Right renal pelvis (tissue), 4 donors: ENCODE measurements at regions not wholly inside any gene's neighbourhood (a gene's known extent, or its start where the extent isn't known, plus 50 kb on each side); places are given as distances from the start of the nearest gene placed in this dataset.
"Not testable (repeated sequence)": the region's sequence is repeated elsewhere in the genome, so short reads cannot be mapped to it uniquely, and the experiment has no call there.

Experiments
- DNase-seq, 4 donors: peaks; one replicate each; pipeline ENCODE4 v3.0.0-alpha.2; 2013; ENCODE audit warnings: low read depth in 4 of 4, low spot score in 3 of 4, missing footprints in 1 of 4

GRCh38 chr12:102672212-102672611 lies 191.8 kb upstream of the IGF1 start:
- DNase-seq, result not testable (repeated sequence)

GRCh38 chr12:102669056-102669455 lies 188.7 kb upstream of the IGF1 start:
- DNase-seq, result no peak

GRCh38 chr12:102666176-102666575 lies 185.8 kb upstream of the IGF1 start:
- peak in 1 of 4 donors; percentile 5 for DNase-seq

- DNase-seq, result no peak
Measured at GRCh38 chr12:102659200-102659911, 179.0 kb upstream of the IGF1 start.

- DNase-seq, result no peak
Measured at GRCh38 chr12:102653406-102653805, 173.0 kb upstream of the IGF1 start.

GRCh38 chr12:102652645-102653313 lies 172.4 kb upstream of the IGF1 start:
- no peak for DNase-seq

GRCh38 chr12:102645968-102646367 lies 165.6 kb upstream of the IGF1 start:
- no peak for DNase-seq

GRCh38 chr12:102643879-102644575 lies 163.7 kb upstream of the IGF1 start:
- no peak for DNase-seq

GRCh38 chr12:102642199-102642598 lies 161.8 kb upstream of the IGF1 start:
- DNase-seq, result no peak

GRCh38 chr12:102640658-102641057 lies 160.3 kb upstream of the IGF1 start:
- not testable (repeated sequence) for DNase-seq

- no peak for DNase-seq
Measured at GRCh38 chr12:102638777-102639176, 158.4 kb upstream of the IGF1 start.

GRCh38 chr12:102633981-102634605 lies 153.7 kb upstream of the IGF1 start:
- no peak for DNase-seq

GRCh38 chr12:102631274-102631673 lies 150.9 kb upstream of the IGF1 start:
- DNase-seq, result no peak

- no peak for DNase-seq
Measured at GRCh38 chr12:102629262-102629888, 149.0 kb upstream of the IGF1 start.

GRCh38 chr12:102625819-102626218 lies 145.5 kb upstream of the IGF1 start:
- no peak for DNase-seq

GRCh38 chr12:102622618-102623017 lies 142.3 kb upstream of the IGF1 start:
- no peak for DNase-seq

GRCh38 chr12:102618197-102618877 lies 138.0 kb upstream of the IGF1 start:
- DNase-seq, result no peak

GRCh38 chr12:102616692-102617091 lies 136.3 kb upstream of the IGF1 start:
- no peak for DNase-seq

GRCh38 chr12:102611995-102612394 lies 131.6 kb upstream of the IGF1 start:
- no peak for DNase-seq

GRCh38 chr12:102609996-102610395 lies 129.6 kb upstream of the IGF1 start:
- DNase-seq, result no peak
